ENCODE measurements at regions not wholly inside any gene's neighbourhood (a gene's known extent, or its start where the extent isn't known, plus 50 kb on each side); places are given as distances from the start of the nearest gene placed in this dataset.
A peak's percentile ranks its signal among the peaks of the same experiment; 100 is the strongest.

- ChIA-PET POLR2A (no interaction called here), CTCF (no interaction called here)
- Histone ChIP-seq H3K4me3 (ENCODE audit: low read depth, low read length) (no peak overlapping the region), H3K27me3 (ENCODE audit: control insufficient read depth, insufficient read depth, low read length) (no peaks in the 10 kb centered on the region), H3K36me3 (ENCODE audit: control insufficient read depth, insufficient read depth, low read length) (no peaks in the 10 kb centered on the region)
- peak; percentile 77 for DNase-seq (ENCODE audit: low read depth)
- TF ChIP-seq CTCF (IDR thresholded peaks at IDR 0.05; ENCODE audit: insufficient read depth, low read depth, low read length) = no peak
Observed at GRCh38 chr7:46583656-46584055, 662.6 kb upstream of the IGFBP3 start.

GRCh38 chr7:46581268-46581667 is 660.2 kb upstream of the IGFBP3 start:
- no peaks in the 10 kb centered on the region for H3K27me3 ChIP-seq (ENCODE audit: control insufficient read depth, insufficient read depth, low read length)
- ChIA-PET CTCF (interaction anchor here (1.5 kb wide), 1 partner anchor 9 kb away, joined by 4 read pairs; no protein-coding TSS in a partner anchor), POLR2A (no interaction called here)
- no peak for TF ChIP-seq CTCF (IDR thresholded peaks at IDR 0.05; ENCODE audit: insufficient read depth, low read depth, low read length)
- no peaks in the 10 kb centered on the region for H3K36me3 ChIP-seq (ENCODE audit: control insufficient read depth, insufficient read depth, low read length)
- no peak for DNase-seq (ENCODE audit: low read depth)
- H3K4me3 ChIP-seq (ENCODE audit: low read depth, low read length) = no peak overlapping the region

- no peaks in the 10 kb centered on the region for H3K27me3 ChIP-seq (ENCODE audit: control insufficient read depth, insufficient read depth, low read length)
- no peaks in the 10 kb centered on the region for H3K36me3 ChIP-seq (ENCODE audit: control insufficient read depth, insufficient read depth, low read length)
- TF ChIP-seq CTCF (IDR thresholded peaks at IDR 0.05; ENCODE audit: insufficient read depth, low read depth, low read length) = no peak
- DNase-seq (ENCODE audit: low read depth) = no peak
- no peak overlapping the region for H3K4me3 ChIP-seq (ENCODE audit: low read depth, low read length)
- CTCF ChIA-PET = interaction anchor here (1.5 kb wide), 1 partner anchor 9 kb away, joined by 4 read pairs; no protein-coding TSS in a partner anchor
- POLR2A ChIA-PET = no interaction called here
Observed at GRCh38 chr7:46580766-46581165, 659.7 kb upstream of the IGFBP3 start.

- no peak for TF ChIP-seq CTCF (IDR thresholded peaks at IDR 0.05; ENCODE audit: insufficient read depth, low read depth, low read length)
- Histone ChIP-seq H3K4me3 (ENCODE audit: low read depth, low read length) (no peak overlapping the region), H3K36me3 (ENCODE audit: control insufficient read depth, insufficient read depth, low read length) (no peaks in the 10 kb centered on the region), H3K27me3 (ENCODE audit: control insufficient read depth, insufficient read depth, low read length) (no peaks in the 10 kb centered on the region)
- POLR2A ChIA-PET = interaction anchor here (0.7 kb wide), 1 partner anchor 198 kb away, joined by 3 read pairs; no protein-coding TSS in a partner anchor
- CTCF ChIA-PET = interaction anchor here (1.0 kb wide), 1 partner anchor 24 kb away, joined by 3 read pairs; no protein-coding TSS in a partner anchor
- no peak for DNase-seq (ENCODE audit: low read depth)
Observed at GRCh38 chr7:46577394-46577793, 656.3 kb upstream of the IGFBP3 start.

GRCh38 chr7:46576950-46577349 is 655.9 kb upstream of the IGFBP3 start:
- Histone ChIP-seq H3K36me3 (ENCODE audit: control insufficient read depth, insufficient read depth, low read length) (no peaks in the 10 kb centered on the region), H3K4me3 (ENCODE audit: low read depth, low read length) (no peak overlapping the region), H3K27me3 (ENCODE audit: control insufficient read depth, insufficient read depth, low read length) (no peaks in the 10 kb centered on the region)
- ChIA-PET CTCF (interaction anchor here (1.0 kb wide), 1 partner anchor 25 kb away, joined by 3 read pairs; no protein-coding TSS in a partner anchor), POLR2A (interaction anchor here (0.7 kb wide), 1 partner anchor 197 kb away, joined by 3 read pairs; no protein-coding TSS in a partner anchor)
- no peak for TF ChIP-seq CTCF (IDR thresholded peaks at IDR 0.05; ENCODE audit: insufficient read depth, low read depth, low read length)
- DNase-seq (ENCODE audit: low read depth) = no peak
